SK-N-MC (cell line): ENCODE measurements at regions not wholly inside any gene's neighbourhood (a gene's known extent, or its start where the extent isn't known, plus 50 kb on each side); places are given as distances from the start of the nearest gene placed in this dataset.

Experiments used
- EZH2 ChIP-seq: fragments of 200-600 bp; sonication (generic); IDR thresholded peaks from one replicate; pipeline ENCODE4 v1.6.1; 2017; ENCODE audit warnings: antibody characterized with exemption
- POLR2AphosphoS5 ChIP-seq: IDR thresholded peaks from 2 replicates; pipeline ENCODE4 v1.6.1; 2012; ENCODE audit warnings: mild to moderate bottlenecking, low read depth, low read length, borderline replicate concordance

DNA sequence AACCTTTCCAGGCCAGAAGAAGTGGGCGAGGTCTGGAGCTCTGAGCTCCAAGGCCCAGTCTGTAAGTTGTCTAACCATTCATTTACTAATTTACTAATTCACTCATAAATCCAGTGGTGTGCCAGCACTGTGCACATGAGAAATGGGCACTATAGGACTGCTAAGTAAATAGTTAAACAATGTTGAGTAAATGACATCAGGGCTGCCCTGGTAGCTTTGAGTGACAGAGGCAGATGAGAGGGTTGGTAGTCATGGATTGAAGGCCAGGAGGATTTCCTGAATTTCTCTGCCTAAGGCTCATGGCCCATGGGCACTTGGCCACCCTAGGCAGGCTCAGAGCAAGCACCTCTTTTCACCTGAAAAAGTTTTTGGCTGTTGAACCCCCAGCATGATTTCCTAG, 216.9 kb upstream of the RXFP2 start:
- TF ChIP-seq EZH2 (no peak), POLR2AphosphoS5 (no peak)
